ENCODE measurements at regions not wholly inside any gene's neighbourhood (a gene's known extent, or its start where the extent isn't known, plus 50 kb on each side); places are given as distances from the start of the nearest gene placed in this dataset.

- TF ChIP-seq CTCF (IDR thresholded peaks at IDR 0.05): no peak
- TF ChIP-seq POLR2A (IDR thresholded peaks at IDR 0.05): no peak
Observed at GRCh38 chr1:164225011-164225410, 334.0 kb upstream of the PBX1 start.
